KMS-11 (cell line): ENCODE measurements at regions not wholly inside any gene's neighbourhood (a gene's known extent, or its start where the extent isn't known, plus 50 kb on each side); places are given as distances from the start of the nearest gene placed in this dataset.

Experiments used
- H2AFZ ChIP-seq: fragments of 200-600 bp; sonication (generic); 2 replicates; pipeline ENCODE4 v1.6.1; 2016; ENCODE audit warnings: antibody characterized with exemption, mixed run types, low read depth
- H3K27ac ChIP-seq: fragments of 200-600 bp; sonication (generic); 2 replicates; pipeline ENCODE4 v1.6.1; 2016; ENCODE audit warnings: mild to moderate bottlenecking, mixed run types
- H3K27me3 ChIP-seq: fragments of 200-600 bp; sonication (generic); 2 replicates; pipeline ENCODE4 v1.6.1; 2017; ENCODE audit warnings: mild to moderate bottlenecking, low read depth, mixed run types, moderate library complexity; ENCODE audit not compliant: insufficient read depth
- H3K36me3 ChIP-seq: fragments of 200-600 bp; sonication (generic); 2 replicates; pipeline ENCODE4 v1.6.1; 2017; ENCODE audit warnings: mild to moderate bottlenecking, mixed run types; ENCODE audit not compliant: insufficient read depth
- H3K4me1 ChIP-seq: fragments of 200-600 bp; sonication (generic); 2 replicates; pipeline ENCODE4 v1.6.1; 2016; ENCODE audit warnings: mild to moderate bottlenecking, low read depth, mixed run types; ENCODE audit not compliant: poor library complexity, severe bottlenecking
- H3K4me2 ChIP-seq: fragments of 200-600 bp; sonication (generic); 2 replicates; pipeline ENCODE4 v1.7.0; 2016; ENCODE audit warnings: mild to moderate bottlenecking, mixed run types
- H3K4me3 ChIP-seq: fragments of 200-600 bp; sonication (generic); IDR thresholded peaks from 2 replicates; pipeline ENCODE4 v1.6.1; 2017; ENCODE audit warnings: low read depth, low read length, mixed read lengths; ENCODE audit not compliant: insufficient read depth
- H3K79me2 ChIP-seq: fragments of 200-600 bp; sonication (generic); 2 replicates; pipeline ENCODE4 v1.6.1; 2016; ENCODE audit warnings: low read depth, mixed run types; ENCODE audit not compliant: insufficient read depth
- H3K9ac ChIP-seq: fragments of 200-600 bp; sonication (generic); 2 replicates; pipeline ENCODE4 v1.6.1; 2016; ENCODE audit warnings: mild to moderate bottlenecking, mixed run types
- H4K20me1 ChIP-seq: fragments of 200-600 bp; sonication (generic); 2 replicates; pipeline ENCODE4 v1.6.1; 2016; ENCODE audit warnings: mild to moderate bottlenecking, mixed run types; ENCODE audit not compliant: insufficient read depth
- TF ChIP-seq, protein P1 (sequence below): fragments of 200-600 bp; sonication (generic); conservative IDR thresholded peaks from 2 replicates; pipeline ENCODE4 v1.6.1; 2017; ENCODE audit warnings: low read depth, mild to moderate bottlenecking, antibody characterized with exemption, low read length, moderate library complexity, mixed read lengths

- Histone ChIP-seq H3K27ac (no peak overlapping the region), H4K20me1 (no peaks in the 10 kb centered on the region), H3K4me1 (no peaks in the 10 kb centered on the region), H3K79me2 (no peaks in the 10 kb centered on the region), H3K9ac (no peak overlapping the region), H2AFZ (no peak overlapping the region), H3K4me3 (no peak overlapping the region), H3K27me3 (no peaks in the 10 kb centered on the region), H3K4me2 (no peak overlapping the region), H3K36me3 (no peaks in the 10 kb centered on the region)
- TF ChIP-seq, protein P1, sequence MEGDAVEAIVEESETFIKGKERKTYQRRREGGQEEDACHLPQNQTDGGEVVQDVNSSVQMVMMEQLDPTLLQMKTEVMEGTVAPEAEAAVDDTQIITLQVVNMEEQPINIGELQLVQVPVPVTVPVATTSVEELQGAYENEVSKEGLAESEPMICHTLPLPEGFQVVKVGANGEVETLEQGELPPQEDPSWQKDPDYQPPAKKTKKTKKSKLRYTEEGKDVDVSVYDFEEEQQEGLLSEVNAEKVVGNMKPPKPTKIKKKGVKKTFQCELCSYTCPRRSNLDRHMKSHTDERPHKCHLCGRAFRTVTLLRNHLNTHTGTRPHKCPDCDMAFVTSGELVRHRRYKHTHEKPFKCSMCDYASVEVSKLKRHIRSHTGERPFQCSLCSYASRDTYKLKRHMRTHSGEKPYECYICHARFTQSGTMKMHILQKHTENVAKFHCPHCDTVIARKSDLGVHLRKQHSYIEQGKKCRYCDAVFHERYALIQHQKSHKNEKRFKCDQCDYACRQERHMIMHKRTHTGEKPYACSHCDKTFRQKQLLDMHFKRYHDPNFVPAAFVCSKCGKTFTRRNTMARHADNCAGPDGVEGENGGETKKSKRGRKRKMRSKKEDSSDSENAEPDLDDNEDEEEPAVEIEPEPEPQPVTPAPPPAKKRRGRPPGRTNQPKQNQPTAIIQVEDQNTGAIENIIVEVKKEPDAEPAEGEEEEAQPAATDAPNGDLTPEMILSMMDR, result no peak
Observed at GRCh38 chr6:84606860-84607259, 157.5 kb downstream of the TBX18 start.

DNA sequence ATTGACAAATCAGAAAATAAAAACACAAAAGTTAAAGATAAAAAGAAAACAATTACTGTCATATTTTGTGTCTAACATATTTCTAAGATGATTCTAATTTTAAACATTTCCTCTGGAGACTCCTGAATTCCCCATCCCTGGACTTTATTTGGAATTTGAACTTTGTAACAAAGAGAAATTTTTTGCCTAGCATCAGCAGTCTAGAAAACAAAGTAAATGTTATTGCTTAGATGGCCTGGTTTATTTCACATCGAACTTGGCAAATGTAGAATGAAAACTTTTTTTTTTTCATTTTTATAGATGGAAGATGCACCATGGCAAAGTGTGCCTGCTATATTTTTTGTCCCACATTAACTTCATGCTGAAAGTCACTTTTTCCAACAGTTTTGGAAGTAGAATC is 159.1 kb downstream of the TBX18 start:
- Histone ChIP-seq H3K4me1 (no peaks in the 10 kb centered on the region), H3K79me2 (no peaks in the 10 kb centered on the region), H3K4me2 (no peak overlapping the region), H3K9ac (no peak overlapping the region), H3K27me3 (no peaks in the 10 kb centered on the region), H3K4me3 (no peak overlapping the region), H4K20me1 (no peaks in the 10 kb centered on the region), H3K27ac (no peak overlapping the region), H3K36me3 (no peaks in the 10 kb centered on the region), H2AFZ (no peak overlapping the region)
- TF ChIP-seq, protein P1, result no peak

DNA sequence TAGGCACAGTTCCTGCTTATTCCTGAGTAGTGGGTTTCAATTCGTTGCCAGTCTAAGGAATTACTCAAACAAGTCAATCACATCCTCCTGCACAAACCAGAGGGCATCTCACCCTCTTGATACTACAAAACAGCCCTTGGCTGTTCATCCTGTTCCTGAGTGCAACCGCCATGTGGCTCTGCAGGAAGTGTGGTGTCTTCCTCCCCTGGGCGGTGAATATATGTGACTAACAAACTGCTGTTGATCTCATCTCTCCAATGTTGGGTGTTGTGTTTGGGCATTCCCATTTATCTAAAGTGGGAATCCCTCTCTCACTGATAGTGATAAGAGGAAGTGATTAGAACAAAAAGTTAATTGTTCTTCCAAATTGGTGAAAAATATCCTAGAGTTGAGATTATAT is 163.0 kb downstream of the TBX18 start:
- Histone ChIP-seq H3K79me2 (no peaks in the 10 kb centered on the region), H3K4me3 (no peak overlapping the region), H3K27ac (no peak overlapping the region), H4K20me1 (no peaks in the 10 kb centered on the region), H3K27me3 (no peaks in the 10 kb centered on the region), H2AFZ (no peak overlapping the region), H3K36me3 (no peaks in the 10 kb centered on the region), H3K9ac (no peak overlapping the region), H3K4me1 (no peaks in the 10 kb centered on the region), H3K4me2 (no peak overlapping the region)
- TF ChIP-seq, protein P1, result no peak

DNA sequence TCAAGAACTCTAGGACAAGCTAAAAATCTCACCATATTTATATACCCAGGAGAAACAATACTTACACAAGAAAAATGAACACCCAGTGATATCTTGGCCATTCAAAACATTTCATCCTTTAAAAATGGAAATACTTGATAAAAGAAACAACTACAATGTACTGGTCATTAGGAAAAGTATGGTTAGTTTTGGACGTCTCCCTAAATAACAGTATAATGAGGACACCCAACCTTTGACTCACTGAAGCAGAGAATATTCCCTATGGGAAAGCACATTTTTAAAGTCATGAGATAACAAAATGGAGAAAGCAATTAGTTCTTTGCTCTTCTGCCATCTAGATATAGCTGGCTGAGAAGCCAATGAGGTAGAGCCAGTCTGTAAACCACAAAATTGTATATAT is 164.4 kb downstream of the TBX18 start:
- no peak overlapping the region for H3K4me3 ChIP-seq
- no peak overlapping the region for H3K9ac ChIP-seq
- H3K36me3 ChIP-seq, result no peaks in the 10 kb centered on the region
- TF ChIP-seq, protein P1, result no peak
- H4K20me1 ChIP-seq, result no peaks in the 10 kb centered on the region
- no peaks in the 10 kb centered on the region for H3K4me1 ChIP-seq
- no peaks in the 10 kb centered on the region for H3K79me2 ChIP-seq
- no peak overlapping the region for H3K4me2 ChIP-seq
- no peaks in the 10 kb centered on the region for H3K27me3 ChIP-seq
- H2AFZ ChIP-seq, result no peak overlapping the region
- no peak overlapping the region for H3K27ac ChIP-seq
